ENCODE measurements at regions not wholly inside any gene's neighbourhood (a gene's known extent, or its start where the extent isn't known, plus 50 kb on each side); places are given as distances from the start of the nearest gene placed in this dataset.

DNA sequence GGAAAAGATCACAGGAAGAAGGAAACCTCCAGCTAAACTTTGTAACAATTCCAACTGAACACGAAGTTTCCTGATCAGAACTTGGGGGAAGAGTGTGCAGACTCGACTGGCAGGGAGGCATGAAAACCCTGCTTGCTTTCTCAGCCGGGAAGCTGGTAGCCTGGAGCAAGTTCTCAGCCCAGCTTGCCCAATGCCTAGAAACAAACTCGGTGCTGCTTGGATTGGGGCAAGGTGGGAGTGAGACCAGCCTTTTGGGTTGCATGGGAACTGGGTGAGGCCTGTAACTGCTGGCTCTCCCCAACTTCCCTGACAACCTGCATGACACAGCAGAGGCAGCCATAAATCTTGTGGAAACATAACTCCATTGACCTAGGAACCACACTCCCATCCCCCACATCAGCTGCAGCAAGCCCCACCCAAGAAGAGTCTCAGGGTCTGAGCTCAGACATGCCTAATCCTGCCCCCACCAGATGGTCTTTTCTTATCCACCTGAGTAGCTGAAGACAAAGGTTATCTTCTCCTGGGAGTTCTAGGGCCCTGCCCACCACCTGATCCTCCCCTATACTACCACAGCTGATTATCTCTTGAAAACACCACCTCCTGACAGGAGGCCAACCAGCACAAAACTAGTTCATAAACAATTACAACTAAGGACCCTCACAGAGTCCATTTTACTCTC lies 1859.7 kb upstream of the CELF4 start:
- Histone ChIP-seq H3K79me2 (replicated peaks; ENCODE audit: insufficient read depth) (peaks cover 13% of the 10 kb centered on the region; the same call in 1 of the 2 replicates), H3K4me1 (ENCODE audit: insufficient read depth) (no peaks in the 10 kb centered on the region), H3K4me2 (no peak overlapping the region), H3K27me3 (ENCODE audit: insufficient read depth) (no peaks in the 10 kb centered on the region), H3F3A (replicated peaks; ENCODE audit: low read depth) (no peaks in the 10 kb centered on the region), H2AFZ (no peak overlapping the region), H3K36me3 (ENCODE audit: insufficient read depth) (no peaks in the 10 kb centered on the region), H3K27ac (ENCODE audit: low read depth) (no peak overlapping the region), H3K9me2 (ENCODE audit: insufficient read depth) (peaks cover 13% of the 10 kb centered on the region; the same call in 1 of the 2 replicates), H4K20me1 (replicated peaks; ENCODE audit: insufficient read depth) (no peaks in the 10 kb centered on the region), H3K4me3 (no peak overlapping the region)
- TF ChIP-seq EZH2phosphoT487 (IDR thresholded peaks at IDR 0.05; ENCODE audit: unreplicated experiment) (no peak), STAT1 (IDR thresholded peaks at IDR 0.05; ENCODE audit: unreplicated experiment) (no peak), NANOG (IDR thresholded peaks at IDR 0.05; ENCODE audit: borderline replicate concordance) (no peak), POLR2AphosphoS5 (IDR thresholded peaks at IDR 0.05; ENCODE audit: low read depth) (no peak), JUNB (IDR thresholded peaks at IDR 0.05; ENCODE audit: unreplicated experiment) (no peak), CREB1 (CRISPR knock-in tag; IDR thresholded peaks at IDR 0.05; ENCODE audit: low read depth) (no peak), EZH2 (IDR thresholded peaks at IDR 0.05; ENCODE audit: low read depth, unreplicated experiment) (no peak), ZNF331 (CRISPR knock-in tag; IDR thresholded peaks at IDR 0.05; ENCODE audit: low read depth) (no peak), ZNF114 (CRISPR knock-in tag; IDR thresholded peaks at IDR 0.05) (no peak)
- TF ChIP-seq, protein P1, sequence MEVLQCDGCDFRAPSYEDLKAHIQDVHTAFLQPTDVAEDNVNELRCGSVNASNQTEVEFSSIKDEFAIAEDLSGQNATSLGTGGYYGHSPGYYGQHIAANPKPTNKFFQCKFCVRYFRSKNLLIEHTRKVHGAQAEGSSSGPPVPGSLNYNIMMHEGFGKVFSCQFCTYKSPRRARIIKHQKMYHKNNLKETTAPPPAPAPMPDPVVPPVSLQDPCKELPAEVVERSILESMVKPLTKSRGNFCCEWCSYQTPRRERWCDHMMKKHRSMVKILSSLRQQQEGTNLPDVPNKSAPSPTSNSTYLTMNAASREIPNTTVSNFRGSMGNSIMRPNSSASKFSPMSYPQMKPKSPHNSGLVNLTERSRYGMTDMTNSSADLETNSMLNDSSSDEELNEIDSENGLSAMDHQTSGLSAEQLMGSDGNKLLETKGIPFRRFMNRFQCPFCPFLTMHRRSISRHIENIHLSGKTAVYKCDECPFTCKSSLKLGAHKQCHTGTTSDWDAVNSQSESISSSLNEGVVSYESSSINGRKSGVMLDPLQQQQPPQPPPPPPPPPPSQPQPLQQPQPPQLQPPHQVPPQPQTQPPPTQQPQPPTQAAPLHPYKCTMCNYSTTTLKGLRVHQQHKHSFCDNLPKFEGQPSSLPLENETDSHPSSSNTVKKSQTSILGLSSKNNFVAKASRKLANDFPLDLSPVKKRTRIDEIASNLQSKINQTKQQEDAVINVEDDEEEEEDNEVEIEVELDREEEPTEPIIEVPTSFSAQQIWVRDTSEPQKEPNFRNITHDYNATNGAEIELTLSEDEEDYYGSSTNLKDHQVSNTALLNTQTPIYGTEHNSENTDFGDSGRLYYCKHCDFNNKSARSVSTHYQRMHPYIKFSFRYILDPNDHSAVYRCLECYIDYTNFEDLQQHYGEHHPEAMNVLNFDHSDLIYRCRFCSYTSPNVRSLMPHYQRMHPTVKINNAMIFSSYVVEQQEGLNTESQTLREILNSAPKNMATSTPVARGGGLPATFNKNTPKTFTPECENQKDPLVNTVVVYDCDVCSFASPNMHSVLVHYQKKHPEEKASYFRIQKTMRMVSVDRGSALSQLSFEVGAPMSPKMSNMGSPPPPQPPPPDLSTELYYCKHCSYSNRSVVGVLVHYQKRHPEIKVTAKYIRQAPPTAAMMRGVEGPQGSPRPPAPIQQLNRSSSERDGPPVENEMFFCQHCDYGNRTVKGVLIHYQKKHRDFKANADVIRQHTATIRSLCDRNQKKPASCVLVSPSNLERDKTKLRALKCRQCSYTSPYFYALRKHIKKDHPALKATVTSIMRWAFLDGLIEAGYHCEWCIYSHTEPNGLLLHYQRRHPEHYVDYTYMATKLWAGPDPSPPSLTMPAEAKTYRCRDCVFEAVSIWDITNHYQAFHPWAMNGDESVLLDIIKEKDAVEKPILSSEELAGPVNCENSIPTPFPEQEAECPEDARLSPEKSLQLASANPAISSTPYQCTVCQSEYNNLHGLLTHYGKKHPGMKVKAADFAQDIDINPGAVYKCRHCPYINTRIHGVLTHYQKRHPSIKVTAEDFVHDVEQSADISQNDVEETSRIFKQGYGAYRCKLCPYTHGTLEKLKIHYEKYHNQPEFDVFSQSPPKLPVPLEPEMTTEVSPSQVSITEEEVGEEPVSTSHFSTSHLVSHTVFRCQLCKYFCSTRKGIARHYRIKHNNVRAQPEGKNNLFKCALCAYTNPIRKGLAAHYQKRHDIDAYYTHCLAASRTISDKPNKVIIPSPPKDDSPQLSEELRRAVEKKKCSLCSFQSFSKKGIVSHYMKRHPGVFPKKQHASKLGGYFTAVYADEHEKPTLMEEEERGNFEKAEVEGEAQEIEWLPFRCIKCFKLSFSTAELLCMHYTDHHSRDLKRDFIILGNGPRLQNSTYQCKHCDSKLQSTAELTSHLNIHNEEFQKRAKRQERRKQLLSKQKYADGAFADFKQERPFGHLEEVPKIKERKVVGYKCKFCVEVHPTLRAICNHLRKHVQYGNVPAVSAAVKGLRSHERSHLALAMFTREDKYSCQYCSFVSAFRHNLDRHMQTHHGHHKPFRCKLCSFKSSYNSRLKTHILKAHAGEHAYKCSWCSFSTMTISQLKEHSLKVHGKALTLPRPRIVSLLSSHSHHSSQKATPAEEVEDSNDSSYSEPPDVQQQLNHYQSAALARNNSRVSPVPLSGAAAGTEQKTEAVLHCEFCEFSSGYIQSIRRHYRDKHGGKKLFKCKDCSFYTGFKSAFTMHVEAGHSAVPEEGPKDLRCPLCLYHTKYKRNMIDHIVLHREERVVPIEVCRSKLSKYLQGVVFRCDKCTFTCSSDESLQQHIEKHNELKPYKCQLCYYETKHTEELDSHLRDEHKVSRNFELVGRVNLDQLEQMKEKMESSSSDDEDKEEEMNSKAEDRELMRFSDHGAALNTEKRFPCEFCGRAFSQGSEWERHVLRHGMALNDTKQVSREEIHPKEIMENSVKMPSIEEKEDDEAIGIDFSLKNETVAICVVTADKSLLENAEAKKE (CRISPR knock-in tag; IDR thresholded peaks at IDR 0.05): no peak
- TF ChIP-seq, protein P2, sequence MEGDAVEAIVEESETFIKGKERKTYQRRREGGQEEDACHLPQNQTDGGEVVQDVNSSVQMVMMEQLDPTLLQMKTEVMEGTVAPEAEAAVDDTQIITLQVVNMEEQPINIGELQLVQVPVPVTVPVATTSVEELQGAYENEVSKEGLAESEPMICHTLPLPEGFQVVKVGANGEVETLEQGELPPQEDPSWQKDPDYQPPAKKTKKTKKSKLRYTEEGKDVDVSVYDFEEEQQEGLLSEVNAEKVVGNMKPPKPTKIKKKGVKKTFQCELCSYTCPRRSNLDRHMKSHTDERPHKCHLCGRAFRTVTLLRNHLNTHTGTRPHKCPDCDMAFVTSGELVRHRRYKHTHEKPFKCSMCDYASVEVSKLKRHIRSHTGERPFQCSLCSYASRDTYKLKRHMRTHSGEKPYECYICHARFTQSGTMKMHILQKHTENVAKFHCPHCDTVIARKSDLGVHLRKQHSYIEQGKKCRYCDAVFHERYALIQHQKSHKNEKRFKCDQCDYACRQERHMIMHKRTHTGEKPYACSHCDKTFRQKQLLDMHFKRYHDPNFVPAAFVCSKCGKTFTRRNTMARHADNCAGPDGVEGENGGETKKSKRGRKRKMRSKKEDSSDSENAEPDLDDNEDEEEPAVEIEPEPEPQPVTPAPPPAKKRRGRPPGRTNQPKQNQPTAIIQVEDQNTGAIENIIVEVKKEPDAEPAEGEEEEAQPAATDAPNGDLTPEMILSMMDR (conservative IDR thresholded peaks at IDR 0.05; ENCODE audit: low read depth in 2 of 2): no peak
- TF ChIP-seq, protein P3, sequence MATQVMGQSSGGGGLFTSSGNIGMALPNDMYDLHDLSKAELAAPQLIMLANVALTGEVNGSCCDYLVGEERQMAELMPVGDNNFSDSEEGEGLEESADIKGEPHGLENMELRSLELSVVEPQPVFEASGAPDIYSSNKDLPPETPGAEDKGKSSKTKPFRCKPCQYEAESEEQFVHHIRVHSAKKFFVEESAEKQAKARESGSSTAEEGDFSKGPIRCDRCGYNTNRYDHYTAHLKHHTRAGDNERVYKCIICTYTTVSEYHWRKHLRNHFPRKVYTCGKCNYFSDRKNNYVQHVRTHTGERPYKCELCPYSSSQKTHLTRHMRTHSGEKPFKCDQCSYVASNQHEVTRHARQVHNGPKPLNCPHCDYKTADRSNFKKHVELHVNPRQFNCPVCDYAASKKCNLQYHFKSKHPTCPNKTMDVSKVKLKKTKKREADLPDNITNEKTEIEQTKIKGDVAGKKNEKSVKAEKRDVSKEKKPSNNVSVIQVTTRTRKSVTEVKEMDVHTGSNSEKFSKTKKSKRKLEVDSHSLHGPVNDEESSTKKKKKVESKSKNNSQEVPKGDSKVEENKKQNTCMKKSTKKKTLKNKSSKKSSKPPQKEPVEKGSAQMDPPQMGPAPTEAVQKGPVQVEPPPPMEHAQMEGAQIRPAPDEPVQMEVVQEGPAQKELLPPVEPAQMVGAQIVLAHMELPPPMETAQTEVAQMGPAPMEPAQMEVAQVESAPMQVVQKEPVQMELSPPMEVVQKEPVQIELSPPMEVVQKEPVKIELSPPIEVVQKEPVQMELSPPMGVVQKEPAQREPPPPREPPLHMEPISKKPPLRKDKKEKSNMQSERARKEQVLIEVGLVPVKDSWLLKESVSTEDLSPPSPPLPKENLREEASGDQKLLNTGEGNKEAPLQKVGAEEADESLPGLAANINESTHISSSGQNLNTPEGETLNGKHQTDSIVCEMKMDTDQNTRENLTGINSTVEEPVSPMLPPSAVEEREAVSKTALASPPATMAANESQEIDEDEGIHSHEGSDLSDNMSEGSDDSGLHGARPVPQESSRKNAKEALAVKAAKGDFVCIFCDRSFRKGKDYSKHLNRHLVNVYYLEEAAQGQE (IDR thresholded peaks at IDR 0.05; ENCODE audit: unreplicated experiment): no peak
- TF ChIP-seq, protein P4, sequence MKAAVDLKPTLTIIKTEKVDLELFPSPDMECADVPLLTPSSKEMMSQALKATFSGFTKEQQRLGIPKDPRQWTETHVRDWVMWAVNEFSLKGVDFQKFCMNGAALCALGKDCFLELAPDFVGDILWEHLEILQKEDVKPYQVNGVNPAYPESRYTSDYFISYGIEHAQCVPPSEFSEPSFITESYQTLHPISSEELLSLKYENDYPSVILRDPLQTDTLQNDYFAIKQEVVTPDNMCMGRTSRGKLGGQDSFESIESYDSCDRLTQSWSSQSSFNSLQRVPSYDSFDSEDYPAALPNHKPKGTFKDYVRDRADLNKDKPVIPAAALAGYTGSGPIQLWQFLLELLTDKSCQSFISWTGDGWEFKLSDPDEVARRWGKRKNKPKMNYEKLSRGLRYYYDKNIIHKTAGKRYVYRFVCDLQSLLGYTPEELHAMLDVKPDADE (IDR thresholded peaks at IDR 0.05): no peak
- no peak for ATAC-seq
- H3K27ac Mint-ChIP-seq: no peak overlapping the region
- no peaks in the 10 kb centered on the region for H3K27me3 Mint-ChIP-seq (ENCODE audit: insufficient read depth, low read depth, poor library complexity)
- DNase-seq (ENCODE audit: low spot score): no peak
- H3K9me3 Mint-ChIP-seq: no peaks in the 10 kb centered on the region
- no peaks in the 10 kb centered on the region for H3K4me1 Mint-ChIP-seq
- H3K36me3 Mint-ChIP-seq (ENCODE audit: low read depth): no peaks in the 10 kb centered on the region; the same call in 2 of the 3 replicates
- H3K4me3 Mint-ChIP-seq: no peak overlapping the region

Data from GM23338 (cell line).